KG1 (cell line): ENCODE measurements at regions not wholly inside any gene's neighbourhood (a gene's known extent, or its start where the extent isn't known, plus 50 kb on each side); places are given as distances from the start of the nearest gene placed in this dataset.
"Not testable (repeated sequence)": the region's sequence is repeated elsewhere in the genome, so short reads cannot be mapped to it uniquely, and the experiment has no call there.

Experiments used
- DNase-seq: peaks from one replicate; lab custom pipeline; 2025; lab: John Stamatoyannopoulos, UW

- no peak for DNase-seq
Measured at GRCh38 chr3:135636596-135636995, 328.9 kb upstream of the PPP2R3A start.

- no peak for DNase-seq
Measured at GRCh38 chr3:135637013-135637412, 328.5 kb upstream of the PPP2R3A start.

GRCh38 chr3:135641761-135642160 lies 323.8 kb upstream of the PPP2R3A start:
- no peak for DNase-seq

- DNase-seq, result no peak
Measured at GRCh38 chr3:135645541-135645940, 320.0 kb upstream of the PPP2R3A start.

- no peak for DNase-seq
Measured at GRCh38 chr3:135646873-135647272, 318.7 kb upstream of the PPP2R3A start.

- no peak for DNase-seq
Measured at GRCh38 chr3:135649361-135649760, 316.2 kb upstream of the PPP2R3A start.

- DNase-seq, result no peak
Measured at GRCh38 chr3:135650309-135650708, 315.2 kb upstream of the PPP2R3A start.

GRCh38 chr3:135652388-135652787 lies 313.1 kb upstream of the PPP2R3A start:
- DNase-seq, result no peak

- no peak for DNase-seq
Measured at GRCh38 chr3:135655328-135655727, 310.2 kb upstream of the PPP2R3A start.

- DNase-seq, result not testable (repeated sequence)
Measured at GRCh38 chr3:135658451-135658850, 307.1 kb upstream of the PPP2R3A start.

GRCh38 chr3:135667061-135667460 lies 298.5 kb upstream of the PPP2R3A start:
- no peak for DNase-seq

- DNase-seq, result no peak
Measured at GRCh38 chr3:135674508-135674907, 291.0 kb upstream of the PPP2R3A start.

GRCh38 chr3:135678386-135678785 lies 287.1 kb upstream of the PPP2R3A start:
- no peak for DNase-seq

GRCh38 chr3:135688003-135688402 lies 277.5 kb upstream of the PPP2R3A start:
- no peak for DNase-seq

GRCh38 chr3:135690664-135691063 lies 274.9 kb upstream of the PPP2R3A start:
- DNase-seq, result no peak

- DNase-seq, result no peak
Measured at GRCh38 chr3:135691240-135691639, 274.3 kb upstream of the PPP2R3A start.

GRCh38 chr3:135694142-135694541 lies 271.4 kb upstream of the PPP2R3A start:
- no peak for DNase-seq

- DNase-seq, result no peak
Measured at GRCh38 chr3:135699741-135700140, 265.8 kb upstream of the PPP2R3A start.

GRCh38 chr3:135706758-135707375 lies 258.7 kb upstream of the PPP2R3A start:
- DNase-seq, result no peak

- no peak for DNase-seq
Measured at GRCh38 chr3:135719449-135719848, 246.1 kb upstream of the PPP2R3A start.

GRCh38 chr3:135728007-135728721 lies 237.4 kb upstream of the PPP2R3A start:
- no peak for DNase-seq

- no peak for DNase-seq
Measured at GRCh38 chr3:135731546-135731945, 234.0 kb upstream of the PPP2R3A start.

GRCh38 chr3:135736740-135737139 lies 228.8 kb upstream of the PPP2R3A start:
- DNase-seq, result no peak

- no peak for DNase-seq
Measured at GRCh38 chr3:135739779-135740178, 225.7 kb upstream of the PPP2R3A start.
